Neural cell (in vitro differentiated cells): ENCODE measurements at regions not wholly inside any gene's neighbourhood (a gene's known extent, or its start where the extent isn't known, plus 50 kb on each side); places are given as distances from the start of the nearest gene placed in this dataset.

Experiments used
- H2AFZ ChIP-seq: fragments of 200-600, 300-800 bp; sonication (generic), shearing (Covaris generic); 2 replicates; pipeline ENCODE4 v1.6.0; 2014; ENCODE audit warnings: low read depth, mild to moderate bottlenecking, antibody characterized with exemption, low read length, moderate library complexity
- H3F3A ChIP-seq: fragments of 200-600 bp; shearing (Covaris generic); 2 replicates; pipeline ENCODE4 v1.6.1; 2016; ENCODE audit warnings: mild to moderate bottlenecking, moderate library complexity, mixed read lengths, antibody characterized with exemption, low read length; ENCODE audit not compliant: insufficient read depth, poor library complexity, severe bottlenecking
- H3K27ac ChIP-seq: fragments of 200-600, 300-800 bp; sonication (generic), shearing (Covaris generic); 2 replicates; pipeline ENCODE4 v1.5.1; 2014; ENCODE audit warnings: mild to moderate bottlenecking, low read length, moderate library complexity
- H3K27me3 ChIP-seq: fragments of 300-800, 200-600 bp; sonication (generic), shearing (Covaris generic); 2 replicates; pipeline ENCODE4 v1.6.0; 2014; ENCODE audit warnings: mild to moderate bottlenecking, low read depth, low read length, moderate library complexity; ENCODE audit not compliant: insufficient read depth
- H3K36me3 ChIP-seq: fragments of 300-800, 200-600 bp; sonication (generic), shearing (Covaris generic); 2 replicates; pipeline ENCODE4 v1.5.1; 2014; ENCODE audit warnings: mild to moderate bottlenecking, antibody characterized with exemption, low read length, moderate library complexity; ENCODE audit not compliant: insufficient read depth
- H3K4me2 ChIP-seq: fragments of 300-800, 200-600 bp; sonication (generic), shearing (Covaris generic); 2 replicates; pipeline ENCODE4 v1.6.0; 2014; ENCODE audit warnings: mild to moderate bottlenecking, low read length
- H3K4me3 ChIP-seq: fragments of 300-800, 200-600 bp; sonication (generic), shearing (Covaris generic); 2 replicates; pipeline ENCODE4 v1.5.1; 2014; ENCODE audit warnings: mild to moderate bottlenecking, low read length, moderate library complexity
- H3K79me2 ChIP-seq: fragments of 200-600 bp; shearing (Covaris generic); replicated peaks from 2 replicates; pipeline ENCODE4 v1.6.0; 2014; ENCODE audit warnings: mild to moderate bottlenecking, low read length, moderate library complexity; ENCODE audit not compliant: insufficient read depth
- H3K9ac ChIP-seq: fragments of 300-800, 200-600 bp; sonication (generic), shearing (Covaris generic); 2 replicates; pipeline ENCODE4 v1.6.1; 2016; ENCODE audit warnings: mild to moderate bottlenecking, low read length, mixed read lengths
- H3K9me2 ChIP-seq: fragments of 200-600 bp; shearing (Covaris generic); 2 replicates; pipeline ENCODE4 v1.6.1; 2016; ENCODE audit warnings: mild to moderate bottlenecking, low read length, mixed read lengths; ENCODE audit not compliant: insufficient read depth
- H3K9me3 ChIP-seq: fragments of 200-600, 300-800 bp; sonication (generic), shearing (Covaris generic); 2 replicates; pipeline ENCODE4 v1.6.1; 2016; ENCODE audit warnings: mild to moderate bottlenecking, mixed run types, low read length, moderate library complexity, mixed read lengths
- H4K20me1 ChIP-seq: fragments of 200-600 bp; shearing (Covaris generic); 2 replicates; pipeline ENCODE4 v1.6.1; 2016; ENCODE audit warnings: mild to moderate bottlenecking, mixed run types; ENCODE audit not compliant: insufficient read depth
- CTCF ChIP-seq: fragments of 450-650 bp; IDR thresholded peaks from 2 replicates; pipeline ENCODE4 v1.5.1; 2014; ENCODE audit warnings: antibody characterized with exemption, mild to moderate bottlenecking, moderate library complexity; ENCODE audit not compliant: poor library complexity, severe bottlenecking
- EP300 ChIP-seq: fragments of 450-650 bp; conservative IDR thresholded peaks from 2 replicates; pipeline ENCODE4 v1.6.1; 2014; ENCODE audit warnings: antibody characterized with exemption, mild to moderate bottlenecking, moderate library complexity; ENCODE audit not compliant: poor library complexity, severe bottlenecking
- EZH2 ChIP-seq: fragments of 200-600, 300-800 bp; shearing (Covaris generic), sonication (generic); IDR thresholded peaks from 2 replicates; pipeline ENCODE4 v1.6.1; 2014; ENCODE audit warnings: antibody characterized with exemption, low read length, borderline replicate concordance, mild to moderate bottlenecking; ENCODE audit not compliant: insufficient read depth, poor library complexity, severe bottlenecking
- MXI1 ChIP-seq: fragments of 450-650 bp; conservative IDR thresholded peaks from 2 replicates; pipeline ENCODE4 v1.6.1; 2014; ENCODE audit warnings: antibody characterized with exemption, mild to moderate bottlenecking; ENCODE audit not compliant: poor library complexity, severe bottlenecking
- POLR2AphosphoS5 ChIP-seq: IDR thresholded peaks from 2 replicates; pipeline ENCODE4 v1.6.1; 2012
- RAD21 ChIP-seq: fragments of 450-650 bp; conservative IDR thresholded peaks from 2 replicates; pipeline ENCODE4 v1.6.1; 2014; ENCODE audit warnings: antibody characterized with exemption, mild to moderate bottlenecking, moderate library complexity
- REST ChIP-seq: IDR thresholded peaks from 2 replicates; pipeline ENCODE4 v1.6.1; 2012; ENCODE audit warnings: borderline replicate concordance
- SMC3 ChIP-seq: fragments of 450-650 bp; conservative IDR thresholded peaks from 2 replicates; pipeline ENCODE4 v1.6.1; 2014; ENCODE audit warnings: antibody characterized with exemption, mild to moderate bottlenecking, moderate library complexity; ENCODE audit not compliant: poor library complexity
- TAF1 ChIP-seq: IDR thresholded peaks from 2 replicates; pipeline ENCODE4 v1.6.1; 2012; ENCODE audit warnings: low read depth

GRCh38 chr1:95974586-95974985, 740.6 kb downstream of the RWDD3 start:
- Histone ChIP-seq H3K9ac (no peak overlapping the region), H3K4me2 (no peak overlapping the region), H3K9me3 (no peaks in the 10 kb centered on the region), H3K4me3 (no peak overlapping the region), H3F3A (no peaks in the 10 kb centered on the region), H3K79me2 (no peaks in the 10 kb centered on the region), H4K20me1 (no peaks in the 10 kb centered on the region), H3K27me3 (no peaks in the 10 kb centered on the region), H3K27ac (no peak overlapping the region), H2AFZ (no peak overlapping the region), H3K9me2 (no peaks in the 10 kb centered on the region), H3K36me3 (no peaks in the 10 kb centered on the region)
- TF ChIP-seq REST: no peak
- no peak for TF ChIP-seq CTCF
- TF ChIP-seq MXI1: no peak
- no peak for TF ChIP-seq SMC3
- TF ChIP-seq RAD21: no peak
- no peak for TF ChIP-seq EZH2
- TF ChIP-seq EP300: no peak
- no peak for TF ChIP-seq TAF1
- no peak for TF ChIP-seq POLR2AphosphoS5

- no peak overlapping the region for H3K4me3 ChIP-seq
- H3K36me3 ChIP-seq: no peaks in the 10 kb centered on the region
- TF ChIP-seq EZH2 (no peak), SMC3 (no peak), CTCF (no peak), MXI1 (no peak), REST (no peak), EP300 (no peak), TAF1 (no peak), POLR2AphosphoS5 (no peak), RAD21 (no peak)
- no peaks in the 10 kb centered on the region for H4K20me1 ChIP-seq
- H3K9me3 ChIP-seq: no peaks in the 10 kb centered on the region
- H2AFZ ChIP-seq: no peak overlapping the region
- H3K27me3 ChIP-seq: no peaks in the 10 kb centered on the region
- H3K27ac ChIP-seq: no peak overlapping the region
- H3K9ac ChIP-seq: no peak overlapping the region
- H3K4me2 ChIP-seq: no peak overlapping the region
- no peaks in the 10 kb centered on the region for H3K79me2 ChIP-seq
- no peaks in the 10 kb centered on the region for H3F3A ChIP-seq
- no peaks in the 10 kb centered on the region for H3K9me2 ChIP-seq
Measured at GRCh38 chr1:95982711-95983110, 738.9 kb upstream of the PTBP2 start.
